ENCODE measurements at regions not wholly inside any gene's neighbourhood (a gene's known extent, or its start where the extent isn't known, plus 50 kb on each side); places are given as distances from the start of the nearest gene placed in this dataset.

DNA sequence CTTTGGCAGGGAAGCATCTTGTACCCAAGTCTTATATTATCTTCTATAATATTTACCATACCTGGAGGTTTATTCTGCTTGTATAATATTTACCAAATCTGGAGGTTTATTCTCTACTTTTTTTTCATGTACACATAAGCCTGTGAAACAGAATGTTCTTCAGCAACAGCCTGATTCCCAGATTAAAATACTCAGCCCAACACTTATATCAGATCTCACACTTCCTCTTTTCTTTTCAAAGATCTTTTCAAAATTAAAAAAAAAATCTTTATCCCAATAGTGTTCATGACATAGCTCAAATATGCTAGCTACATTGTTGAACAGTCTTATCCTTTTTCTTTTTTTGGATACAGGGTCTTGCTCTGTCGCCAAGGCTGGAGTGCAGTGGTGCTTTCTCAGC, 300.7 kb downstream of the LMO7 start:
- intact Hi-C loops (cut with DNase I), result no loop called here
- 79% methylated on average over 1 of the region's 1 CpG for WGBS
- Histone ChIP-seq H3K9me3 (ENCODE audit: control insufficient read depth, low read length) (no peaks in the 10 kb centered on the region), H3K4me3 (ENCODE audit: low read length) (no peak overlapping the region), H3K27ac (ENCODE audit: low read length) (no peak overlapping the region), H3K27me3 (ENCODE audit: control insufficient read depth, insufficient read depth) (no peaks in the 10 kb centered on the region), H3K4me1 (ENCODE audit: control insufficient read depth, insufficient read depth, low read length) (no peaks in the 10 kb centered on the region)
- no peak for ATAC-seq
- DNase-seq, result no peak

DNA sequence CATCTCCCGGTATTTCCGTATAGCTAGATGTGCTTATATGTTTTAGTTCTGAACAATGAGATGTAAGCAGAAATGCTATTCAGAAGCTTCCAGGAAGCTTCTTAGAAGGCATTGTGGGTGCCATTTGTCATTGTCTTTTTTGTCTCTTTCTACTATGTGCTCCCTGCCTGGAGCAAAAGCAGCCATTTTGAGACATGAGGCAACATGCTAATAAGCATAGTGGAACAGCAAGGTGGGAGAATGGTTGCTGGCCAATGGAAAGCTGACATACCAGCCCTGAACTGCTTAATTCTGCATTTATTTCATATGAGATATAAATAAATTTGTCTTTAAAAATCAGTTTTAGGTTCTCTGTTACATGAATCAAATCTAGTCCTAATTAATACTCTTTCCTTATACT, 299.7 kb downstream of the LMO7 start:
- 97% methylated on average over 2 of the region's 2 CpGs for WGBS
- Histone ChIP-seq H3K9me3 (ENCODE audit: control insufficient read depth, low read length) (no peaks in the 10 kb centered on the region), H3K4me3 (ENCODE audit: low read length) (no peak overlapping the region), H3K27me3 (ENCODE audit: control insufficient read depth, insufficient read depth) (no peaks in the 10 kb centered on the region), H3K4me1 (ENCODE audit: control insufficient read depth, insufficient read depth, low read length) (no peaks in the 10 kb centered on the region), H3K27ac (ENCODE audit: low read length) (no peak overlapping the region)
- ATAC-seq (no peak), DNase-seq (no peak)
- intact Hi-C loops (cut with DNase I), result no loop called here

DNA sequence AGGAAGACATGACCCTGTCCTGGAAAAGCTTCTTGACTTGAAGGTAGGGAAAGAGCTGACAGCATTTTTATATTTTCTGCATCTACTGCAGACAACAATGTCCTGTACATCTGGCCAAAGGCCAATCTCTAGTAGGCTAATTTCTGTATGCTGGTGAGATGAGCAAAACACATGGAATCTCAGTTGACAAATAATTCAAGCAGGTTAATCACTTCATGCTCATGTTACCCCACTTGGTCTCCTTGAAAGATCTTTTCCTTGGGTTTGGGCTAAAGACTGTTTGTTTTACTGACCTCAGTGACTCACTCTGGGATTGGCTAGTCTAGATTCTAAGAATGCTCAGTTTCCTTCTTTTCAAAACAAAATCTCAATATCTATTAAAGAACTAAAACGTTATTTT, 298.8 kb downstream of the LMO7 start:
- DNase-seq (no peak), ATAC-seq (no peak)
- H3K9me3 ChIP-seq (ENCODE audit: control insufficient read depth, low read length), result no peaks in the 10 kb centered on the region
- WGBS, result 66% methylated on average over 1 of the region's 1 CpG
- H3K4me3 ChIP-seq (ENCODE audit: low read length), result no peak overlapping the region
- intact Hi-C loops (cut with DNase I), result no loop called here
- H3K27me3 ChIP-seq (ENCODE audit: control insufficient read depth, insufficient read depth), result no peaks in the 10 kb centered on the region
- no peaks in the 10 kb centered on the region for H3K4me1 ChIP-seq (ENCODE audit: control insufficient read depth, insufficient read depth, low read length)
- no peak overlapping the region for H3K27ac ChIP-seq (ENCODE audit: low read length)

DNA sequence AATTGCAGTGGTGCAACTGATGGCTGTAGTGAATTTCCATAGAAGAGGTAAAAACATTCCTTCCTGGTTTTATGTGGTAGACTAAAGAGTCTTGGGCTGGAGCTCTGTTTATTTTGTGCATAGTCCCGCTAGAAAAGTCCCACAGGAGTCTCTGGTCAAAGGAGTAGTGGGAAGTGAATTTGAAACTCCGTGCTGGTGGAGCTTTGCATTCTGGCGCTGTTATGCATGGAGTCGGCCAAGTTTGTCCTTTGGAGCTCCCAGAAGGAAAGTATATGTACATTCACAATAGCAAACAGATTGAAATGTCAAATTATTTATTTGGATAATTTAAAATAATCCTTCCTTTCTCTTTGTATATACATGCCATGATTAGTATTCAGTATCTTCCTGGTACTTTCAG, 296.5 kb downstream of the LMO7 start:
- no peak overlapping the region for H3K27ac ChIP-seq (ENCODE audit: low read length)
- 64% methylated on average over 4 of the region's 4 CpGs for whole genome bisulfite sequencing
- no peaks in the 10 kb centered on the region for H3K9me3 ChIP-seq (ENCODE audit: control insufficient read depth, low read length)
- no peak for DNase-seq
- no peaks in the 10 kb centered on the region for H3K27me3 ChIP-seq (ENCODE audit: control insufficient read depth, insufficient read depth)
- no peak overlapping the region for H3K4me3 ChIP-seq (ENCODE audit: low read length)
- no peak for ATAC-seq
- no peaks in the 10 kb centered on the region for H3K4me1 ChIP-seq (ENCODE audit: control insufficient read depth, insufficient read depth, low read length)
- intact Hi-C loops (cut with DNase I), result no loop called here

DNA sequence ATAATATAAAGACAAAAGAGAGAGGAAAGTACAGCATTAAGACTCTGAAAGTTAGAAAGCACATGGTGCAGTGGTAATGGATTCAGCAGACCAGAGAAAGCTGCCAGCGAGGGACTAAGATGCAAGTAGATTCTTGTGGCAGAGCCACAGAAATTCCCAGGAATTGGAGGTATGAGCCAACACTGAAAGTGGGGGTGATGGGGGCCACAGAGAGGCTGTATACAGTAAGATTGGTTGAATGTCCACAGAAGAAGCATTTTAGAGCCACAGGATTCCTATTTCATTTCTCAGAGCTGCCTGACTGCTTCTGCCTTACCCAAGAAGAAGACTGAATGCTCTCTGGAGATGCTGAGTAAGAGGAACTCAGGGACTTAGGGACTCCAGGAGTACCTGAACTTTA, 295.0 kb downstream of the LMO7 start:
- ATAC-seq (no peak), DNase-seq (no peak)
- no peak overlapping the region for H3K4me3 ChIP-seq (ENCODE audit: low read length)
- 87% methylated on average over 1 of the region's 1 CpG for WGBS
- H3K27ac ChIP-seq (ENCODE audit: low read length), result no peak overlapping the region
- intact Hi-C loops (cut with DNase I), result no loop called here
- no peaks in the 10 kb centered on the region for H3K4me1 ChIP-seq (ENCODE audit: control insufficient read depth, insufficient read depth, low read length)
- H3K9me3 ChIP-seq (ENCODE audit: control insufficient read depth, low read length), result no peaks in the 10 kb centered on the region
- no peaks in the 10 kb centered on the region for H3K27me3 ChIP-seq (ENCODE audit: control insufficient read depth, insufficient read depth)

DNA sequence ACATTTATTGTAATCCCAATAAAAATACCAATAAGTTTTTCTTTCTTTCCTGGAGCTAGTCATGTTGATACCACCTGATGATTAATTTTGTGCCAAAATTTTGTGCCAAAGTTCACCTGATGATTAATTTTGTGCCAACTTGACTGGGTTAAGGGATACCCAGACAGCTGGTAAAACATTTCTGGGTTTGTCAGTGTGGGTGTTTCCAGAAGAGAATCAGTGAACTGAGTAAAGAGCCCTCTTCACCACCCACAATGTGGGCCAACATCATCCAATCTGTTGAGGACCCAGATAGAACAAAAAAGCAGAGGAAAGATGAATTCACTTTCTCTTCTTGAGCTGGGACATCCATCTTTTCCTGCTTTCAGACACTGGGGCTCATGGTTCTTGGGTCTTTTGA, 292.9 kb downstream of the LMO7 start:
- intact Hi-C loops (cut with DNase I), result no loop called here
- DNase-seq (no peak), ATAC-seq (no peak)
- Histone ChIP-seq H3K4me1 (ENCODE audit: control insufficient read depth, insufficient read depth, low read length) (no peaks in the 10 kb centered on the region), H3K9me3 (ENCODE audit: control insufficient read depth, low read length) (no peaks in the 10 kb centered on the region), H3K27me3 (ENCODE audit: control insufficient read depth, insufficient read depth) (no peaks in the 10 kb centered on the region), H3K4me3 (ENCODE audit: low read length) (no peak overlapping the region), H3K27ac (ENCODE audit: low read length) (no peak overlapping the region)

DNA sequence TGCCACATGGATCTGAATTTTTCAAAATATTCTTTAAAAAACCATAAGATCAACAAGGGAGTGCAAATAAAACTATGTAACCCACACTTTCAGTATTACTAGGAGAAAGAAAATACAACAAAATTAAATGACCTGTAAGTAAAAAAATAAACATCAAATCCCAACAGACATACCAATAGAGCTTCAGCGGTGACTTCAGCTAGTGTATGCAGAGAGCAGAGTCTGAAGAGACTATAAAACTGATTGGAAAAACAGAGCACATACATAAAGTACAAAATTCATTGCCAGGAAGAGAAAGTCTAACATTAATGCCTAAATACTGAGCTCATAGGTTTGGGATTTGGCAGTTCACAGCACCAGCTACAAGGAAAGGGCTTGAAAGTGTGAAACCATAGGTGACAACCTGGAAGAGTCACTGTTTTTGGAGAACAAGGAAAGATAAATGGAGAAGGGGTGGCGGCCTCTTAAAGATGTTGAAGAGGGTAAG, 291.1 kb downstream of the LMO7 start:
- DNase-seq, result no peak
- no peaks in the 10 kb centered on the region for H3K4me1 ChIP-seq (ENCODE audit: control insufficient read depth, insufficient read depth, low read length)
- WGBS, result 86% methylated on average over 2 of the region's 2 CpGs
- no peak overlapping the region for H3K27ac ChIP-seq (ENCODE audit: low read length)
- no peaks in the 10 kb centered on the region for H3K9me3 ChIP-seq (ENCODE audit: control insufficient read depth, low read length)
- H3K4me3 ChIP-seq (ENCODE audit: low read length), result no peak overlapping the region
- ATAC-seq, result no peak
- intact Hi-C loops (cut with DNase I), result no loop called here
- no peaks in the 10 kb centered on the region for H3K27me3 ChIP-seq (ENCODE audit: control insufficient read depth, insufficient read depth)

DNA sequence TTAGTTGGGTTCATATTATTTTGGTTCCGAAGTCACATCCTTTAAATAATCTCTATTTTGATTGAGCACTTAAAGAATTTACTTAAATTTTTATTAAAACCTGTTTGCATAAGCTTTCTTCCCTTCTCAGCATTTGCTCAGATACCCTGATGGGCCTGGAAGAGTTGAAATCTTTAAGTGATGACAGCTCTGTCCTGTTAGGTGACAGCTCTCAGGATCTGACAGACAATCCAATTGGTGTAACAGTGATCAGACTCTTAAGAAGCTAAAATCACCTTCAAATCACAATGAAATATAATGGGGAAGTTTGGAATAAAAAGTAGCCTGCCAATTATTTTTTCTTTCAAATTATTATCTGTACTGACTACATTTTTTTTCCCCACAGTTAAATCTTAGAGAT, 284.4 kb downstream of the LMO7 start:
- Histone ChIP-seq H3K27me3 (ENCODE audit: control insufficient read depth, insufficient read depth) (no peaks in the 10 kb centered on the region), H3K27ac (ENCODE audit: low read length) (no peak overlapping the region), H3K4me1 (ENCODE audit: control insufficient read depth, insufficient read depth, low read length) (no peaks in the 10 kb centered on the region), H3K9me3 (ENCODE audit: control insufficient read depth, low read length) (no peaks in the 10 kb centered on the region), H3K4me3 (ENCODE audit: low read length) (no peak overlapping the region)
- intact Hi-C loops (cut with DNase I), result no loop called here
- DNase-seq, result no peak
- no peak for ATAC-seq
- 74% methylated on average over 1 of the region's 1 CpG for WGBS

DNA sequence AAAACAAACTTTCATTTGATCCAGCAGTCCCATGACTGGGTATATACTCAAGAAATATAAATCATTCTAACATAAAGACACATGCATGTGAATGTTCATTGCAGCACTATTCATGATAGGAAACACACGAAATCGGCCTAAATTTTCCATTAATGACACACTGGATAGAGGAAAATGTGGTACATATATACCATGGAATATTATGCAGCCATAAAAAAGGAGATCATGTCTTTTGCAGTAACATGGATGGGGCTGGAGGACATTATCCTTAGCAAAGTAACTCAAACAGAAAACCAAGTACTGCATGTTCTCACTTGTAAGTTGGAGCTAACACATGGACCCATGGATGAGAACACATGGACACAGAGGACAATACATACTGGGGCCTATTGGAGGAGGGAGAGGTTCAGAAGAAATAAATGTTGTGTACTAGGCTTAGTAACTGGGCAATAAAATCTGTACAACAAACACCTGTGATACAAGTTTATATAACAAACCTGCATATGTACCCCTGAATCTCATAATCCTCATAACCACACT, 283.6 kb downstream of the LMO7 start:
- no peak overlapping the region for H3K27ac ChIP-seq (ENCODE audit: low read length)
- no peak for ATAC-seq

DNA sequence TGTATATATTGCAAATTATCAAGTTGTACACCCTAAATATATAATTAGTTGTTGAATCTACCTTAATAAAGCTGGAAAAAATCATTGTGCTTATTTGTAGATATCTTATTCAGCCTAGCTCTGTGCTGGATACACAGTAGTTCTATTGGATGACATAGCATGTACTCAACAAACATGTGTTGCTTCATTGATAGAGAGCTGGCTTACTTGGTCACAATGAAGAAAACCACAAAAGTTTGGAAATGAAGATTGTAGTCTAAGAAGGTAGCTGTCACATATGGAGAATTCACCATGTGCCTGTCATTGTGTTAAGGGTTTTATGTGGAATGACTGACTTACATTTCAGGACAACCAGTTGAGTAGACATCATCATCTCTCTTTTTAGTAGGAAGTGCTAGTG, 278.9 kb downstream of the LMO7 start:
- no peak for DNase-seq
- Histone ChIP-seq H3K4me3 (ENCODE audit: low read length) (no peak overlapping the region), H3K9me3 (ENCODE audit: control insufficient read depth, low read length) (no peaks in the 10 kb centered on the region), H3K4me1 (ENCODE audit: control insufficient read depth, insufficient read depth, low read length) (no peaks in the 10 kb centered on the region), H3K27ac (ENCODE audit: low read length) (no peak overlapping the region), H3K27me3 (ENCODE audit: control insufficient read depth, insufficient read depth) (no peaks in the 10 kb centered on the region)
- intact Hi-C loops (cut with DNase I), result no loop called here
- ATAC-seq, result no peak

More for the DNA sequence above, 283.6 kb downstream of the LMO7 start:
- H3K9me3 ChIP-seq (ENCODE audit: control insufficient read depth, low read length), result no peaks in the 10 kb centered on the region
- H3K4me3 ChIP-seq (ENCODE audit: low read length), result no peak overlapping the region
- intact Hi-C loops (cut with DNase I), result no loop called here
- 88% methylated on average over 2 of the region's 2 CpGs for WGBS
- DNase-seq, result no peak
- no peaks in the 10 kb centered on the region for H3K27me3 ChIP-seq (ENCODE audit: control insufficient read depth, insufficient read depth)
- no peaks in the 10 kb centered on the region for H3K4me1 ChIP-seq (ENCODE audit: control insufficient read depth, insufficient read depth, low read length)

DNA sequence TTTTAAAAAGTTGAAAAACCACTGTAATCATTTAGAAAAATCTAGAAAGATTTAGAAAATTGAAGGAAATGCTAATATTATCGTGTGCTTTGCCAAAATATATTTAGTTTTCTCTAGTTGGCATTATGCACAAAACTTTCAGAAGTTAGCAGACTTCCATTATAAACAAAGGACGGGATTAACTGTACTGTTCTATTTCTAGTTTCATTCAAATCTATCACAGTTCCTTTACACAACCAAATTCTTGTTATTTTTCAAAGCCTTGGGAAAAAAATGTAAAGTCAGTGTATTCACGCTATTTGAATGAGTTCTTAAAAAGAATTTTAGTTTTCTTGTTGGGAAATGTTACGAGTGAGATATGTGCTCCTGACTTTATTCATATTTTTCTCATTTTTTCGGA, 277.8 kb downstream of the LMO7 start:
- ATAC-seq (no peak), DNase-seq (no peak)
- Histone ChIP-seq H3K27ac (ENCODE audit: low read length) (no peak overlapping the region), H3K4me3 (ENCODE audit: low read length) (no peak overlapping the region), H3K9me3 (ENCODE audit: control insufficient read depth, low read length) (no peaks in the 10 kb centered on the region), H3K4me1 (ENCODE audit: control insufficient read depth, insufficient read depth, low read length) (no peaks in the 10 kb centered on the region), H3K27me3 (ENCODE audit: control insufficient read depth, insufficient read depth) (no peaks in the 10 kb centered on the region)
- intact Hi-C loops (cut with DNase I), result no loop called here
- 72% methylated on average over 5 of the region's 5 CpGs for WGBS

DNA sequence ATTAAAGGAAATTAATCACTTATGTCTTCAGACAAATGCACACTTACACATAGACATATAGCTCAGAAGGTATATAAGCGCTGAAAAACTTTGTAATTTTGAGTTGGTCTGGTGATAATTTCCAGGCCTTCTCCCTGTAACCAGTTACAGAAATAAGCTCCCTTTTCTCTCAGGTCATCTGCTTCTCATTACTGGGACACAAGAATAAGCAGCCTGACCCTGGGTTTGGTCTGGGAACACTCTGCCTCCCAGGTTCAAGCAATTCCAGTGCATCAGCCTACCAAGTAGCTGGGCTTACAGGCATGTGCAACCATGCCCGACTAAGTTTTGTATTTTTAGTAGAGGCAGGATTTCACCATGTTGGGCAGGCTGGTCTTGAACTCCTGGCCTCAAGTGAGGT, 274.5 kb downstream of the LMO7 start:
- ATAC-seq, result no peak

More for the DNA sequence above, 274.5 kb downstream of the LMO7 start:
- Histone ChIP-seq H3K9me3 (ENCODE audit: control insufficient read depth, low read length) (no peaks in the 10 kb centered on the region), H3K27ac (ENCODE audit: low read length) (no peak overlapping the region), H3K4me3 (ENCODE audit: low read length) (no peak overlapping the region), H3K4me1 (ENCODE audit: control insufficient read depth, insufficient read depth, low read length) (no peaks in the 10 kb centered on the region), H3K27me3 (ENCODE audit: control insufficient read depth, insufficient read depth) (no peaks in the 10 kb centered on the region)
- no peak for DNase-seq
- WGBS, result 86% methylated on average over 2 of the region's 2 CpGs
- intact Hi-C loops (cut with DNase I), result no loop called here
